ENCODE measurements at regions not wholly inside any gene's neighbourhood (a gene's known extent, or its start where the extent isn't known, plus 50 kb on each side); places are given as distances from the start of the nearest gene placed in this dataset.
A peak's percentile ranks its signal among the peaks of the same experiment; 100 is the strongest.
"Not testable (repeated sequence)": the region's sequence is repeated elsewhere in the genome, so short reads cannot be mapped to it uniquely, and the experiment has no call there.

DNA sequence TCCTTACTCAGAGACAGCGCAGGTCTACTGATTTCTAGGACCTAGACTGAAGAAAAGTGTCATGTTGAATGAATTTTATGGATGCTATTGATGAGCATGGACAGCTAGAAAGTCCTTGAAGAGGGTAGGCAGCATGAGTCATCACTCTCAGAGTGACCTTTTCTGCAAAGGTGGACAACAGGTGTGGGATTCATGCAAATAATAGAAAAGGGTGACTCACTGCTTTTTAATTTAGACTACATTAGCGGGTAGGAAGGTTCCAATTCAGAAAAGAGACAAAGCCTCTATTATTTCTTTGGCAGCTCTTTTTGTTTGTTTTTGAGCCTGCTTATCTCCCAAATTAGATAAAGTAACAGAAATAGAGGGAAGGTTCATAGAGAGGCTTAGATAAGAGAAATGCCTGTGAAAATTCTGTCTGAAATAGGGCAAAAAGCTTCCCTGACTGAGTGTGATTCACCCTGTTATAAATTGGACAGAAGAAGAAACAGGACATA is 191.4 kb downstream of the TENT5A start:
- no peak for DNase-seq

DNA sequence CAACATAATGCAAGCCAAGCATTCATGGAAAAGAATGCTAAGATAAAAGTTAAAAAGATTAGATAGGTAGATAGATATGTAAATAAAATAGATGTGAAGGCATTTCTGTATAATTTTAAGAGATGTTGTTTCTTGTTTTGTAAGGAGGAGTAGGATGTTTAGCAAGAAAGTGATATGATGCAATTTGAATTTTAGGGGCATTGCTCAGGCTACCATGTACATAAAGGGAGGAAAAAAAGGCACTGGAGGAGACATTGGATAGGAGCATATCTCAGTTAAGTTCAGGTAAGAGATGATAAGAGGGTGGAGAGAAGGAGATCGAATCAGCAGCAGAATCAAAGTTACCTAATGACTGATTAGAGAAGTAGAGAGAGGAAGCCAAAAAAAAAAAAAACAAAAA is 194.7 kb downstream of the TENT5A start:
- DNase-seq, result no peak

DNA sequence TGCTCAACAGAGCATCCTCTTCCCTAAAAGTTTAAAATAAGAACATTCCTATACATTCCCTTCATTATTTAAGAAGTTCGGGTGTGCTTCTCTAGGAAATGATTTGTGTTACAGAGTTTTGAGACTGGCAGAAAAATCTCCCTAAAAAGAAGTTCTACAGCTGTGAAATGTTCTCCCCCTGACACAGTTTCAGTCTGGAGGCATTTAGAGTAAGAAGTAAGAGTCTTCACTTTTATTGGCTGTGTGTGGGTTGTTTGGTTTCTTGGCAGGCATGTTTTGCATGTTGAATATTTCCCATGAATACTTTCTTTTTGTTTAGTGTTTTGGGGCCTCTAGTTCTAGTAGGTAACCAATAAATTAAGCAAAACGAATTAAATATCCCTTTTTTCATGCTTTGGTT is 195.9 kb downstream of the TENT5A start:
- DNase-seq, result no peak

DNA sequence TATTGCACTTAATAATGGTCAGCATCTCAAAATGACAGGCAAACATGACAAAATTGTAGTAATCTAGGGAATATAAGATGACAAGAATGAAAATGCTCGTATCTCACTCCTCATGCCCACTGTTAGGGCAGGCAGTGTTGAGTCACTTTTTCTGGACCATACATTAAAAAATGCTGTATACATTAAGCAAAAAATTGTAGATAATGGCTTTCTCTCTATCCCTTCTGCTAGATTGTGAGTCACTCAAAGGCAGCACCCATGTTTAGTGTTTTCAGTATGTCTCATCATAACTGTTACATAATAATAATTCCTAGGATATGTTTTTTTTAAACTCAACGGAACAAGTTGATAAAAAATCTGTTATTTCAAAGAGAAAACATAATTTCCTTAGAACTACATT is 199.3 kb downstream of the TENT5A start:
- no peak for DNase-seq

DNA sequence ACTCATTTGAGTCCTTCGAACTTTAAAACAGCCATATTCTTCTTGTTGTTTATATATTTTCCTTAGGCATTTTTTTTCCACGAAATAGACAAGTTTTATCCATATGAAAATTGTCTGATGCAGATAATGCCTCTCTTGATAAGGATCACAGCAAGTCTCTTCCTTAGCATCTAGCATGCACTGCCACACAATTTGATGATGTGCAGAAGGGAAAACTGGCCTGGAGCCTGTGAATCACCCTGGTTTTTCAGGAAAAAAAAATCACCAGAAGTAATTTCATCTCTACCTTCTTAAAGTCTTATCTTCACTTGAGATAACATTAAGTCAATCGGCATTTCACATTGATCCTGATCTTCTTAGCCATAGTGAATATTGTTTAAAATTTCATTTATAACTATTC is 199.8 kb downstream of the TENT5A start:
- no peak for DNase-seq

DNA sequence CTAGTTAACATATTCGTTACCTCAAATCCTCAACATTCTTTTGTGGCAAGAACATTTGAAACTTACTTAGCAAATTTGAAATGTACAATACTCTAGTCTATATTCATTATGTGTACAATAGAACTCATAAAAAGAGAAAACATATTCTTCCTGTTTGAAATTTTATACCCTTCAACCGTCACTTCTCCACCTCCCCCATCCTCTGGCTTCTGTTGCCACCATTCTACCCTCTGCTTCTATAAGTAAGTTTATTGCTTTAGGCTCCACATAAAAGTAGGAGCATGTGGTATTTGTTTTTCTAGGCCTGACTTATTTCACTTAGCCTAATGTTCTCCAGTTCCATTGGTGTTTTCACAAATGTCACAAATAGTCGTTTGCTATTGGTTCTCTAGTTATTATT is 205.3 kb downstream of the TENT5A start:
- DNase-seq, result no peak

DNA sequence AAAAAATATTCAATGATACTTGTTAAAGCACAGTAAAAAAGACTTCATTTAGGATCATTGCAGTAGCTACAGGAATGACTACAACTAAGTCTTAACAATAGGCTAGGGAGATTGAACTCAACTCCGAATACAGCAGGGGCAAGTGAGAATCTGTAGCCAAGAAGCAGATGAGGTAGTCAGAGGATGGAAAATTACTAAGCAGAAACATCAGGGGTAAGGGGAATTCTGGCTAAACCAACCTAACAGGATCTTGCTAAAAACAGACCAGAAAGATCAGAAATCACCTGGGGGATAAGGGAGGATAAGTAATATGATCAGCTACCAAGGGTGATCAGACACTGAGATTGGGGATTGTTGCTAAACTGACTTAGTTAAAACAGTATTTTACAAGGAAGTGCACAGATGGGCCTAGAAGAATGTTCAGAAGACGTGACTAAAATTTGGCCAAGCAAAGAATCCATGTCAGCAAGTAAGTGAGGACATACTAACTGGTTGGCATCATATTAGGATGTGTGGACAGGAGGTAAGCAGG is 217.5 kb downstream of the TENT5A start:
- DNase-seq, result no peak

DNA sequence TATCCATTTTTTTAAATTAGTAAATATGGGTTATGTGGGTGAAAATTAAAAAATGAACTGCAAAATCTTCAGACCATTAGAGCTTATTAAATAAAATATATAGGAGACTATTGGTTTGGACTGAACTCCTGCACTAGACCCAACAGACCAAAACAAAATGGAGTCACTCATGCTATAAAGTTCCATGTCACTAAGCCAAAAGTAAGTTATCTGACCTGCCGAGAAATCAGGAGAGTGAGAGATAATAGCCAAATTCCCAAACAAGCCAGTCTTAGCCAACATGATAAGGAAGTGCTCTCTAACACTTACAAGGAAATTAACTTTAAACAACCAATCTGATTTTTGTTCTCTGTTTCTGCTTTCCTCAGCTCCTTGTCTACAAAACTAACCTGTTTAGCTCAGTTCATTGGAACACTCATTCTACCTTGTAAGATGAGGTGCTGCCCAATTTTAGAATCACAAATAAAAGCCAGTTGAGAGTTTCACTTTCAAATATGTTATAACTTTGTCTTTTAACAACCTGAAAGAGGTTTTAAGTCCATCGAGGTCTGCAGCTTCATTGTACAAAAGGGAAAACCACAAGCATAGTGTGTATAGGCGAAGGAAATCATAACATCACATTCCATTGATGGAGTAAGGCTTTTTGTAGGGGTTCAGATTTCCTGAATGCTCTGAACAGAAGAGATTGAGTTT is 220.5 kb downstream of the TENT5A start:
- DNase-seq, result no peak

DNA sequence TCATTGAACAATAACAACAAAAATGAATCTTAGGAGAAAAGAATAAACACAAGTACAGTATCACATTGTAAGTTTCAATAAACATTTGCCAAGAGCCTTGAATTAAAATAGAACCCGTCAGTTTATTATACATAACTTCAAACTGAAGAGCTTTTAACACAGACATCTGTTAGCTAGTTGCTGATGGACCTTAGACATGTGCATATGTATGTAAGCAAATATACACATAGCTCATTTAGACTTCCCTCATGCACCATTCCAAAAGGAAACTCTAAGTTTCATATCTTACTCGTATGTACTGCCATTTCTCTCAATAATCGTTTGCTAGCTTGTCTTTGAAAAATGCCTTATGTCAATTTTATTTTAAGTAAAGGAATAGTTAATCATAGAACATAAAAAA is 235.0 kb downstream of the TENT5A start:
- no peak for DNase-seq

DNA sequence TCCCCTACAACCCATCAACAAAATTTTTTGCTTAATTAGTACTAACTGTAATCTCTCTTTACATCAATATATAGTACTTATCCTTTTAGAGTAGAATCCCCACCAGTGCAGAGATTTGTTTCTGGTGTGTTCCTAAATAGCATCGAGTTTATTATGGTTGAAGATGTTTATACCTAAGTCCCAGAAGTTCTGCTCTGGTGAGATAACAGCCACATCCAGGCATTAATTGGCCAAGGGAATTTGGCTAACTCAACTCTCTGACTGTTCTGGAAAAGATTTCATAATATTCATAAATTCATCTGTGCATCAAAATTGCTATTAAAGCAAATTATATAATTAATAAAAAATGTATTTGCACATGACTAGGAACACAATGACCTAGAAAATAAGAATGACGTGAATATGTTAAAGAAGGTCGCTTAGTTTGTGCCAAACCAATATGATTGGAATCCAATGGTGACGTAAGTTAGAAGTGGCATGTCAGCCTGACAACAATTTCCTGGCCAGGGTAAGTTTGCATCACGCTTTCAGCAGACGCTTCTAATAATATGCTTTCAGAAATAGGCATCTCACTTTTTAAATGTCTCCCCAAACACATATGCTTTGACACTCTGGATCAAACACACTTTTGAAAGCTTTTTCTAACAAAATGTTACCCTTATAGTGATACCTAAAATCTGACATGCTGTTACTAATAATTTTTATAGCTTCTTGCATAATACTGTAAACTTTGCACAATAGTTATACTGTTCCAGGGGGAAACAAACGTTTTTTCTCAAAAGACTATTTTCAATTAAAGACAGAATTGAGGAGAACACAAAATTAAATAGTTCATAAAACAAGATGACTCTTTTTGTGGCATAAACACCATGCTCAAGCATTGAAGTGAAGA is 236.7 kb downstream of the TENT5A start:
- DNase-seq, result no peak

DNA sequence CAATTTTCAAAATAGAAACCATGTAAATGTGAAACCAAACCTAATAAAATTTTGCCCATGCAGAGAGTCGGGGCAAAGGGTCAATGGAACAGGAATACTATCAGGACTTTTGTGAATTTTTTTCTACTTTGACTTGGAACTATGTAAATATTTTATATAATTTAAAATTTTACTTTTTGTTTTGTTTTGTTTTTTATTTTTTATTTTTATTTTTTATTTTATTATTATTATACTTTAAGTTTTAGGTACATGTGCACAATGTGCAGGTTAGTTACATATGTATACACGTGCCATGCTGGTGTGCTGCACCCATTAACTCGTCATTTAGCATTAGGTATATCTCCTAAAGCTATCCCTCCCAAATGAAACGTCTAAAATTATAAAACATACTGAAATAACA is 238.3 kb downstream of the TENT5A start:
- not testable (repeated sequence) for DNase-seq

DNA sequence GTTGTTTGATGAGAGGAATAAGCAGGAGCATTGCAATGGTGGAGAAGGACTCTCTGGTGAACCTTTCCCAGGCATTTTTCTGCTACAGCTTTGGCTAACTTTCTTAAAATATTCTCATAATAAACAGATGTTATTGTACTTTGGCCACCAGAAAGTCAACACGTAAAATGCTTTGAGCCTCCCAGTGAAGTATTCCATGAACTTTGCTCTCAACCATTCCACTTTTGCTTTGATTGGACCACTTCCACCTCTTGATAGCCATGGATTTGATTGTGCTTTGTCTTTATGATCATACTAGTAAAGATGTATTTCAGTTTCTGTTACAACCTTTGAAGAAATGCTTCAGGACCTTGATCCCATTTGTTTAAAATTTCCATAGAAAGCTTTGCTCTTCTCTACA is 241.1 kb downstream of the TENT5A start:
- DNase-seq, result no peak

DNA sequence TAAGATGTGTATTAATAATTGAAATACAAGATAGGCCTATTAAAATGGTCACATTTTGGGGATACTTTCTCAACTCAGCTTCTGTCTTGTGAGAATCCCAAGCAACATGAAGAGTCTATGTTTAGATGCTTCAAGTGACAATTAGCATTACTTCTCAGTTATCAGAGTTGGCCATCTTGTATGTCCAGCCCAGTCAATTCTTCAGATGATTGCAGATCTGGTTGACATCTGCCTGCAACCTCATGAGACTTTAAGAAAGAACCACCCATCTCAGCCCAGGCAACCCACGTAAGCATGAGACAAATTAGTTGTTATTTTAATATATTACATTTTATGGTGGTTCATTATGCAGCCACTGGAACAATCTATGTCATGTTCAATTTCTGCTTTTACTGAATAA is 256.5 kb downstream of the TENT5A start:
- no peak for DNase-seq

DNA sequence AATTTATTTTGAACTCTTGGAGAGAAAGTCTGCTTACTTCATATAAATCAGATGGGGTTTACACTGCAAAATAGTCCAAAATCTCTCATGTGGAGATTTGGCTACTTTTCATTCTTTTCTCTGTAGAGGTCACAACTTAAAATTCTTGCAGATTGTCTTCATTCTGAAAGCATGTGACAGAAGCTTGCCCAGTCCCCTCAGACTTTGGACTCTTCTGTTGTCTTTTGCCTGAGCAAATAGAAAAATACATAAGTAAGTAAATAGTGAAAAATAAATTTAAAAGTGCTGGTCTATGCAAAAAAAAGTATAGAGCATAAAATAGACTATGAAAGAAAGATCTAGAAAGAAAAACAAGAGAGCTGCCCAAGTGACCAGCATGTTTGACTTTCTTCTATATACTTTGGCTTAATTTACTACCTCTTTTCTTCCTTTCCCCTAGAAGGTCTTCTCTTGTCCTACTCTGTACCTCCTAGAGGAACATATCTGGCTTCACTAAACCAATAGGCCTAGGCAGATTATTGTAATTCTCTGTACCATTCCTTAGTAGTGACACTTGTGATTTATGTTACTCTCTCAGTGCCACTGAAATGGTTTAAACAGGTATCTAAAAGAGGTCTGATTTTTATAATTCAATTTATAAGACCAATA is 260.9 kb downstream of the TENT5A start:
- no peak for DNase-seq

DNA sequence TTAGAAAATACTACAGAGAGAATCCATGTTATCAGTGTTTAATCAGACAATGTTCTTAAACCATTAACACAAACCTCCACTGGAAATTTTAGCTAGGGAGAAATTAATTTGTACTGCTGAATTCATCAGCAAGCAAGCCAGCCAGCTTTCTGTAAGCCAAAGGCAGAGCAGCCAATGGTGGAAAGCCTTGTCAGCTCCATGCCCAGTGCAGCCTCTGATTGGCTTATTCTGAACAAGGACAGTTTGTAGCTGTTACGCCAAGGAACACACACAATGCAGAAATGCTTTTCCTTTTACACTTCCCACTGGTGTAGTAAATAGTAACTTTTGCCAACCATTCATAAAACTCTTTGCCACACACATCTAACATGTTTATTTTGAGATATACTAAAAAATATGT is 265.0 kb downstream of the TENT5A start:
- DNase-seq, result no peak

DNA sequence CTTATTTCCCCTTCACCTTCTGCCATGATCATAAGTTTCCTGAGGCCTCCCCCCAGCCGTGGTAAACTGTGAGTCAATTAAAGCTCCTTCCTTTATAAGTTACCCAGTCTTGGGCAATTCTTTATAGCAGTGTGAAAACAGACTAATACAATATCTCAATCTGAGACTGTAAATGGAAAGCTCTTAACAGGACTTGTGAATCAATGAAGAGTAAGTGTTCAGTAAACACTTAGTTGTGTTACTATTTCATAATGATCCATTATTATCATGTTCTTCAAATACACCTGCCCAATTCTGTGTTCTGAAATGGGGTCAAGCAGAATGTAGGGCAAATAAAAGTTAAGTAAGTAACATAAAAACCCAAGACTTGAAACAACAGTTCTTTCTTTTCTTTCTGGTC is 266.2 kb downstream of the TENT5A start:
- no peak for DNase-seq

DNA sequence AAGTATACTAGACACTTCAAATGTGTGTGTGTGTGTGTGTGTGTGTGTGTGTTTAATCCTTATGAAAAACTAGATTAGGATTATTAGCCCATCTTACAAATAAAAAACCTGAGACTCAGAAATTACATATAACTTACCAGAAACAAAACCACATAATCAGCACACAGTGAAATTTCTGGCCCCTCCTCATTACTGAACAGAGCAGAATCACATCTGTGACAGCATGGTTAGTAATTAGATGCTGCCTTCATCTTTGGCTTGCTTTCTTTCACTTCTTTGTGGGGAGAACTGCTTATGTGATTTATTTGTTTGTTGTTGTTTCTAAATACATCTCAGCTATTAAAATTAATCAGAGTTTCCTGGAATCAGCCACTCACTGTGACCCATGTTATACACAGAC is 267.1 kb downstream of the TENT5A start:
- DNase-seq, result no peak

DNA sequence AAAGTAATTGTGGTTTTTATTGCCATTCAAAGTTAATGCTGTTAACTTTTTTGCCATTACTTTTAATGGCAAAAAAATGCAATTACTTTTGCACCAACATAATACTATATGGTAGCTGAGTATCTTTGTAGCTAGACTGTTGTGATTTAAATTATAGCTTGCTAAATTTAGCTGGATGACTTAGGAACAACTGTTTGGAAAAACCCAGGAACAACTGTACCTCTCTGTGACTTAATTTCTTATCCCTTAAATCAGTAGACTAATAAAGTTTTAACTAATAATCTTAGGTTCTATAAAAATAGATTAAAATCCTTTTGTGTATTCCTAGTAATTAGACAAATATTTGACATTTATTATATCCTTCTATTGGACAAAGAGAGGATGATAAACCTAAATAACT is 268.2 kb downstream of the TENT5A start:
- DNase-seq, result no peak

DNA sequence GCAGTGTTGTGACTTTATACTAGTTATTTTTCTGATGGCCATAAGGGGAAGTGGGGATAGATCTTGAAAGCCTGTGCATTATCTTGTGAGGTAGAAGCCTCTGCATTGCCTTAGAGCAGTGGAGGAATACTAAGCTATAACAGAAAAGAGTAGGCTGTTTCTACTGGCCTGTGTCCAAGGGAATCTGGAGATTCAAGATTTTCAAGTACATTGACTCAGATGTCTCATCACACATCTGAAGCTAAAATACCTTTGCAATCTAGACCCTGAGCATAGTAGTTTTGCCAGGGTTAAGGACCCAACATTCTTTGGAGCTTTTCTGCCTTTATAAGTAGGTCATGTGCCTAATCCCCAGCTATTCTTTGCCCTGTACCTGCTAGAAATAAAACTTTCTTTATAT is 272.3 kb downstream of the TENT5A start:
- DNase-seq, result no peak

DNA sequence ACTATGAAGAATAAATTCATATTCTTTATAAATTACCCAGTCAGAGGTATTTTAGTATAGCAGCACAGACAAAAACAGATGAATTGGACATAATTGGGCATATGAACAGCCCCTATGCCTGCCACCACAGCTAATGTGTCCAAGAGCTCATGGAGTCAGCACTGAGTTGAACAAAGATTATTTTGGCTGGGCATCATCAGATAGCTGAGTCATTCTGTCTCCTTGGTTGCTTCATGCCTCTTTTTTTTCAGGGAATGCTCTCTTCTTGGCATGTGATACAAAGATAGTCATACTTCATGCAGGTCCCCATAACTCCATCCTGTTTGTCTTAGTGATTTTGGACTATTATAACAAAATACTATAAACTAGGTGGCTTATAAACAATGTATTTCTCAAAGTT is 275.6 kb downstream of the TENT5A start:
- no peak for DNase-seq

DNA sequence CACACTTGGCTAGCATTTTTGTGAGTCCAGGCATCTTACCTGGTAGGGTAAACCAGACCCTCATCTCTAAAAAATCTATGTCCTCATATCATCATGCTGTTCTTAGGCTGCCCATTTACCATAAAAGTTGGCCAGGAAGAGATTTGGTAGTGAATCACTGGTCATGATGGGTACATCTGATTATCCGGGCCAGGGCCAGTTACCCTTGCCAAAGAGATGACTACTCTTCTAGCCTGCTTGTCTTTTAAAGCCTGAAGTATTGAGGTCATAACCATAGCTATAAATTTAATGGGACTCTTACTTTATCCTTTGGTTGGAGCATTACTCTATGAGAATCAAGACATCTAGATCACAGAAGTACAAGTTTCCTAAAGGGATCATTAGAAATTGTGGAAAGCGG is 276.8 kb downstream of the TENT5A start:
- DNase-seq, result no peak

DNA sequence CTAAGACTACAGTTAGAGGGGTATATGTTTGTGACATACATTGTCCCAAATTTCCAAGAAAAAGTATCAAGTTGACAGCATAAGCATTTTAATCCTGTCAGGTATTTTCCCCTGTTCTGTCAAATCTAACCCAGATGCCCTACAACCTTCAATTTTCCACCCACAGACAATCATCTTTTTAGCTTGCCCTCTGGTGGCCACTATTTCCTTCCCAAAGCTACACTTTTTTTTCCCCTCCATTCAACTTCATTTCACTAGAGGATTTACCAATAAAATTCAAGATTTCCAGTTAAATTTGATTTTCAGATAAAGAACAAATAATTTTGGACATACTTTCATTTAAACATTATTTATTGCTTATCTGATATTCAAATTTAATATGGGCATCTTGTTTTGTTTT is 286.6 kb downstream of the TENT5A start:
- peak; percentile 14 for DNase-seq

DNA sequence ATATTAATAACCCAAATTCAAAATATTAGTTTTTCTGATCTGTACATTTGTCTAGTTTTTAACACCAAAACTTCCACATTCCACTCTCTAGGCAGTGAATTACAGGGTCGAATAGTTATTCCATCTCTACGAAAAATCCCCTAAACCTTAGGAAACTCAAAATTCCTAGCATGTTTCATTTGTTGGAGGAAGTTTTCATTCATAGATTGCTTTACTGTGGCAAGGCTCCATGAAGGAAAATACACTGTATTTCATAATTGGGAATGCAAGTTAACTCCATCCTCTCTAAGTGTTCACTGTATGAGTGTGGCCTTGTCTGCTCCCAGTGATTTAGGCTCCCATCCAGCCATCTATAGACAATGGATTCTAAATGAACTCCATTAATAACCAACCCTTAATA is 296.1 kb downstream of the TENT5A start:
- no peak for DNase-seq

DNA sequence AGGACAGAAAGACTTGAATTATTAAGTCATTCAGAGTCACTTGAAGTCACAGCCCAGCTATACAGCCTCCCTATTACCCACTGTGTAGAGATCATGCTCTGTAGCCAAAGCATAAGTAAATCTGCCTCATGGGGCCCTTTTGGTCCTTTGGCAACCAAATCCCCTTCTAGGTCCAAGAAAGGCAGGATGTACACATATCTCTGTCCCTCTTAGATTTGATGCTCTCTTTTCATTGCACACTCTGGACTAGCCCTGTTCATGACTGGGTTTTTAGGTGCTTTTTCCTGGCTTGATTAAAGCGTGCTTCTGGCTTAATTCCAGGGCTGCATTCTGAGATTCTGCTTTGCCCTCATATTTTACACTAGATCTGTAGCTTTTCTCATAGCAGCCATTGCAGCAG is 296.8 kb downstream of the TENT5A start:
- no peak for DNase-seq

All from NCI-H2171 treated with DMSO at 0.1 percent for 48 hours (cell line).